Pancreas (tissue), 10 donors: ENCODE measurements at regions not wholly inside any gene's neighbourhood (a gene's known extent, or its start where the extent isn't known, plus 50 kb on each side); places are given as distances from the start of the nearest gene placed in this dataset.

Experiments
- ATAC-seq, 4 donors: fragments of 200-7000 bp; cut with Tn5 transposase; one replicate each; pipeline versions ENCODE4 v1.8.0 to v1.9.1; 2020; ENCODE audit warnings: mild to moderate bottlenecking in 4 of 4, moderate library complexity in 4 of 4
- DNase-seq, 6 donors: peaks; one replicate each; pipeline ENCODE4 v3.0.0-alpha.2; 2020
- FAIRE-seq: peaks from 2 replicates; lab custom pipeline; 2012; peaks lifted over from hg19 to GRCh38; lab: Jason Lieb, UNC
- H3K27ac ChIP-seq, 4 donors: fragments of 200-600 bp; sonication (generic); 1 replicate in 3 of 4; 2 replicates in 1 of 4; pipeline versions ENCODE4 v1.5.0 to v1.8.0; 2020
- H3K27me3 ChIP-seq, 4 donors: fragments of 200-600 bp; one replicate each; pipeline ENCODE4 v1.8.0; 2021
- H3K36me3 ChIP-seq, 3 donors: fragments of 200-600 bp; sonication (generic) in 1 of 3; one replicate each; pipeline versions ENCODE4 v1.5.0 to v1.8.0; 2020 to 2021
- H3K4me1 ChIP-seq, 3 donors: fragments of 200-600 bp; one replicate each; pipeline ENCODE4 v1.8.0; 2021
- H3K4me3 ChIP-seq, 4 donors: fragments of 200-600 bp; sonication (generic) in 2 of 4; one replicate each; pipeline versions ENCODE4 v1.5.0 to v1.8.0; 2020 to 2021
- H3K9me3 ChIP-seq, 4 donors: fragments of 200-600 bp; one replicate each; pipeline ENCODE4 v1.8.0; 2021
- CTCF ChIP-seq, 4 donors: fragments of 200-600 bp; sonication (generic) in 3 of 4; IDR thresholded peaks; one replicate each; pipeline versions ENCODE4 v1.5.0 to v1.8.0; 2021; ENCODE audit warnings: antibody characterized with exemption in 4 of 4
- WGBS, 2 donors: extraction: QIAGEN DNeasy Blood & Tissue Kit; methylation state at CpG; one replicate each; pipeline ENCODE4 v1.1.7; 2013; 5-methylcytosine and 5-hydroxymethylcytosine counted together
- intact Hi-C, 3 donors: fragments of 100-400 bp; cut with DNase I; formaldehyde crosslinking; loops; one replicate each; pipeline versions ENCODE4 v1.11.1 to v1.14.2; 2022
- donor health status: healthy with polysubstance abuse.
- donor health status: DM: no; HTN: no; CAD: no; lungs with moderate emphysema.
- donor health status: DM: no; HTN: no; CAD: no.
- donor health status: control.
- donor health status: control.
- donor health status: Bipolar disorder and iron deficiency.
- donor health status: DM: yes; HTN: yes; CAD: no.
- donor health status: DM: no; HTN: no; CAD: no.
- donor health status: DM: no; HTN: no; CAD: no.
- donor health status: DM: yes; HTN: yes; CAD: no.

- Histone ChIP-seq H3K9me3 (no peaks in the 10 kb centered on the region), H3K36me3 (no peaks in the 10 kb centered on the region), H3K27me3 (no peaks in the 10 kb centered on the region), H3K4me1 (no peaks in the 10 kb centered on the region), H3K27ac (no peak overlapping the region), H3K4me3 (no peak overlapping the region)
- DNase-seq: no peak
- no peak for ATAC-seq
- 44 to 57% methylated on average over 3 of the region's 3 CpGs for WGBS, 2 donors
- no peak for FAIRE-seq
- no peak for TF ChIP-seq CTCF (IDR thresholded peaks at IDR 0.05)
- intact Hi-C loops: no loop called here
Observed at GRCh38 chr21:16750926-16751325, 761.9 kb upstream of the CXADR start.

GRCh38 chr21:16751695-16752474, 761.0 kb upstream of the CXADR start:
- intact Hi-C loops: no loop called here
- no peak for DNase-seq

GRCh38 chr21:16752475-16752857, 760.4 kb upstream of the CXADR start:
- intact Hi-C loops: no loop called here
- no peaks in the 10 kb centered on the region for H3K27me3 ChIP-seq
- no peaks in the 10 kb centered on the region for H3K36me3 ChIP-seq
- no peaks in the 10 kb centered on the region for H3K4me1 ChIP-seq
- FAIRE-seq (no peak), DNase-seq (no peak), ATAC-seq (no peak)
- WGBS, 2 donors: 27 to 47% methylated on average over 1 of the region's 1 CpG
- TF ChIP-seq CTCF (IDR thresholded peaks at IDR 0.05): no peak
- H3K9me3 ChIP-seq: no peaks in the 10 kb centered on the region
- H3K4me3 ChIP-seq: no peak overlapping the region
- H3K27ac ChIP-seq: no peak overlapping the region

More at GRCh38 chr21:16751695-16752474, 761.0 kb upstream of the CXADR start:
- no peak for TF ChIP-seq CTCF (IDR thresholded peaks at IDR 0.05)
- no peak overlapping the region for H3K4me3 ChIP-seq
- WGBS, 2 donors: 24 to 34% methylated on average over 2 of the region's 2 CpGs
- no peaks in the 10 kb centered on the region for H3K36me3 ChIP-seq
- no peaks in the 10 kb centered on the region for H3K27me3 ChIP-seq
- ATAC-seq (no peak), FAIRE-seq (no peak)
- no peaks in the 10 kb centered on the region for H3K4me1 ChIP-seq
- H3K27ac ChIP-seq: no peak overlapping the region
- H3K9me3 ChIP-seq: no peaks in the 10 kb centered on the region

- intact Hi-C loops: no loop called here
- ATAC-seq: no peak
- H3K4me3 ChIP-seq: no peak overlapping the region
- no peak for FAIRE-seq
- H3K4me1 ChIP-seq: no peaks in the 10 kb centered on the region
- DNase-seq: no peak
- H3K27ac ChIP-seq: no peak overlapping the region
- no peaks in the 10 kb centered on the region for H3K9me3 ChIP-seq
- no peaks in the 10 kb centered on the region for H3K36me3 ChIP-seq
- H3K27me3 ChIP-seq: no peaks in the 10 kb centered on the region
- TF ChIP-seq CTCF (IDR thresholded peaks at IDR 0.05): no peak
Observed at GRCh38 chr21:16755061-16755460, 757.8 kb upstream of the CXADR start.

GRCh38 chr21:16767201-16767600, 745.6 kb upstream of the CXADR start:
- no peak for TF ChIP-seq CTCF (IDR thresholded peaks at IDR 0.05)
- Histone ChIP-seq H3K27me3 (no peaks in the 10 kb centered on the region), H3K4me1 (no peaks in the 10 kb centered on the region), H3K9me3 (no peaks in the 10 kb centered on the region), H3K36me3 (no peaks in the 10 kb centered on the region), H3K27ac (no peak overlapping the region), H3K4me3 (no peak overlapping the region)
- no peak for FAIRE-seq
- ATAC-seq: no peak
- intact Hi-C loops: no loop called here
- WGBS, 2 donors: 68 to 76% methylated on average over 2 of the region's 2 CpGs
- DNase-seq: no peak
